UCSD-AML1 (cell line): ENCODE measurements at regions not wholly inside any gene's neighbourhood (a gene's known extent, or its start where the extent isn't known, plus 50 kb on each side); places are given as distances from the start of the nearest gene placed in this dataset.
"Not testable (repeated sequence)": the region's sequence is repeated elsewhere in the genome, so short reads cannot be mapped to it uniquely, and the experiment has no call there.

Experiments used
- DNase-seq: peaks from one replicate; lab custom pipeline; 2025; ENCODE audit not compliant: unreplicated experiment; lab: John Stamatoyannopoulos, UW

GRCh38 chr2:118430510-118431164, 342.4 kb downstream of the INSIG2 start:
- no peak for DNase-seq

GRCh38 chr2:118425191-118425590, 336.9 kb downstream of the INSIG2 start:
- no peak for DNase-seq

- DNase-seq: no peak
Observed at GRCh38 chr2:118423776-118424175, 335.5 kb downstream of the INSIG2 start.

- no peak for DNase-seq
Observed at GRCh38 chr2:118421648-118422047, 333.4 kb downstream of the INSIG2 start.

- DNase-seq: no peak
Observed at GRCh38 chr2:118417406-118418120, 329.3 kb downstream of the INSIG2 start.

- not testable (repeated sequence) for DNase-seq
Observed at GRCh38 chr2:118415186-118415585, 326.9 kb downstream of the INSIG2 start.

- no peak for DNase-seq
Observed at GRCh38 chr2:118403658-118404451, 315.6 kb downstream of the INSIG2 start.

- DNase-seq: no peak
Observed at GRCh38 chr2:118388771-118389170, 300.5 kb downstream of the INSIG2 start.

GRCh38 chr2:118387509-118387908, 299.2 kb downstream of the INSIG2 start:
- DNase-seq: no peak

GRCh38 chr2:118386641-118387302, 298.5 kb downstream of the INSIG2 start:
- DNase-seq: no peak

- no peak for DNase-seq
Observed at GRCh38 chr2:118380915-118381653, 292.8 kb downstream of the INSIG2 start.

- DNase-seq: no peak
Observed at GRCh38 chr2:118375907-118376485, 287.7 kb downstream of the INSIG2 start.

GRCh38 chr2:118374974-118375755, 286.9 kb downstream of the INSIG2 start:
- no peak for DNase-seq

- DNase-seq: no peak
Observed at GRCh38 chr2:118372886-118373830, 284.9 kb downstream of the INSIG2 start.

- no peak for DNase-seq
Observed at GRCh38 chr2:118371515-118371914, 283.2 kb downstream of the INSIG2 start.

- not testable (repeated sequence) for DNase-seq
Observed at GRCh38 chr2:118369521-118369920, 281.2 kb downstream of the INSIG2 start.

GRCh38 chr2:118363604-118364003, 275.3 kb downstream of the INSIG2 start:
- no peak for DNase-seq

- no peak for DNase-seq
Observed at GRCh38 chr2:118356051-118356450, 267.8 kb downstream of the INSIG2 start.
